HG03442 (cell line): ENCODE measurements at regions not wholly inside any gene's neighbourhood (a gene's known extent, or its start where the extent isn't known, plus 50 kb on each side); places are given as distances from the start of the nearest gene placed in this dataset.

ENCODE experiments used
- ATAC-seq: cut with Tn5 transposase; IDR thresholded peaks from one replicate; pipeline ENCODE4 v1.9.1; 2021; ENCODE audit warnings: mild to moderate bottlenecking, moderate library complexity; ENCODE audit not compliant: unreplicated experiment

- no peak for ATAC-seq
These were observed 179.3 kb downstream of the SEC16B start for GRCh38 chr1:177790566-177790965.

DNA sequence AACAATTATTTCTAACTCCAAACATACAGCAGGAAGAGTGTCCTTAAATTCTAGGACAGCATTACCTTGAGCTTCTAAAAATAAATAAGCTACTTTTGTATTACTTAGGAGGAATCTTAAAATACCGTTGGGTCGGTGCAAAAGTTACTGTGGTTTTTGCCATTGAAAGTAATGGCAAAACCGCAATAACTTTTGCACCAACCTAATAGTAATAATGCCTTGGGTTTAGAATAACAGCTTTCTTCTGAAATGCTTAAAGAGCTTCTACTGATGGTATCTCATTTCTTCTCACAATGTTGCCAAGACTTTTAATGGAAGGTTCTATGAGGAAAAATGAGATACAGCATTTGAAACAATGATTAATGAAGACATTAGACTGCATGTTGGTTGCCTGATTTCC, 179.9 kb downstream of the SEC16B start:
- ATAC-seq: no peak

DNA sequence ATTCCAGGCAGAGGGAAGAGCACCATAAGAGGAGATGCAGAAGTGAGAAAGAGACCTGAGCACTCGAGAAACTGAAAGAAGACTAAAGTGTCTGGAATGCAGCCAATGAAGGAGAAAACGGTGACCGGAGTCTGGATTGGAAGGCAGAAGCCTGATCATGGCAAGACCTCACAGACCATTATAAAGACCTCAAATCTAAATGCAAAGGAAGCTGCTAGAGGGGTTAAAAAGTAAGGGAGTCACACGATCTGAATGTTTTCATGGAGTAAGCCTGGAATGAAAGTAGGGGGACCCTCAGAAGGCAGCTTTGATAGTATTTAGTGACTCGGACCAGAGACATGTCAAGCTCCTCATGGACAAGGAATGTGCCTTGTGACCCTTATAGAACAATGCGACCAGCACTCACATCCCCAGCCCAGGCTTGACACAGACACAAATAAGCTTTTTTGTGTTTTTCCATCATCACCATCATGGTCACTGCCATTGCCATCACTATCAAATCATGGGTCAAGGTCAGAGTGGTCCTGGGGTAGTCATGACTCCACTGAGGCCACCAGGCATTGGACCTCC, 183.6 kb downstream of the SEC16B start:
- no peak for ATAC-seq

DNA sequence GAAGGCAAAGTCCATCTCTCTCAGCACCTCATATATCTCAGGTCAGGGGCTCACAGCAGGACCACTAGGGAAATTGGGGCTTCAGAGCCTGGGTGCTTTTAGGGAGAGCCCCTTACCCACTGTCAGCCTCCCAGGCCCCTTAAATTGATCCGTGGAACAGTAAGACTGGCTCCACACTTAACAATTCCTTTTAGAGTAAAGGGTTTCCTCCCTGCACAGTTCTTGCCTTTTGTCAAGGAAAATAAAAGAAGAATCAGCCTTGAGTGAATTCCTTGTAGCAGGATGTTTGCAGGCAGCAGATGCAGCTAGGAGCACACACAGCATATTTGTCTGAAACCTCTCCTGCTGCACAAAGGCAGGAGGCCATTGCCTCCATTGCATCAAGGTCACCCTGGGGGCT, 184.9 kb downstream of the SEC16B start:
- no peak for ATAC-seq

- ATAC-seq: no peak
These were observed 185.4 kb downstream of the SEC16B start for GRCh38 chr1:177784409-177784808.

- ATAC-seq: no peak
These were observed 186.8 kb downstream of the SEC16B start for GRCh38 chr1:177783051-177783450.

- no peak for ATAC-seq
These were observed 189.7 kb downstream of the SEC16B start for GRCh38 chr1:177780096-177780700.

DNA sequence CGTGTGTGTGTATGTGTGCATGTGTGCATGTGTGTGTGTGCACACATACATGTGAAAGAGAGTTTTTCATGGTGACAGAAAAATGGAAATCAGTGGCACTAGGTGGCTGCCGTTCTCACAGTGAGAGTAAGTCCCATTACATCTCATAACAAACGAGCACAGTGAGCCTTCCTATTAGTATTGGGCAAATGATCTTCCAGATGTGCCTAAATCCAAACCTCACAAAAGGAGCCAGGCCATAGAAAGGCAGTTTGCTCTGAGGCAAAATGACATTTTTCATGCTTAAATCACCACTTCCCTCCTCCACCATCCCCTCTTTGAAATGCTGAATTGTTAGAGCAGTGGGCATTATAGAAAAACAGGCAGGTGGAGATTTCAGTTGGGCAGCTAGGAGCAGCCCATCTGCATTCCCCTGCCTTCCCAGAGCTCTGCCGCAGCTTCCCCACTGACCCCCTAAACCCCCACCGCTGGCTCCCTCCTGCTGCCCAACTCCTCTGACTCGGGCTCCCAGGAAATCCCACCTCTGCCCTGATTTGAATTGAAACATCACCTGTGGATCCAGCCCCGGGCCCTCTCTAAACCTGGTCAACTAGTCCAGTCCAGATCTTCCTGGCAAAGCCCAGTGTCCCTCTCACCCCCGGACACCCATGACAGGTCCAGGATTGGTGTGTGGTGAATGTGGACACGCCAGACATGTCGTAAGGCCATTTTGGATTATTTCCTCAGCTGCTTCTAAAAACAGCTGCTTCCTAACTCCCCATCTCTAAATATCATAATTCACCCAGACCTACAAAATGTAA, 190.5 kb downstream of the SEC16B start:
- no peak for ATAC-seq

GRCh38 chr1:177775924-177776323, 193.9 kb downstream of the SEC16B start:
- ATAC-seq: no peak

DNA sequence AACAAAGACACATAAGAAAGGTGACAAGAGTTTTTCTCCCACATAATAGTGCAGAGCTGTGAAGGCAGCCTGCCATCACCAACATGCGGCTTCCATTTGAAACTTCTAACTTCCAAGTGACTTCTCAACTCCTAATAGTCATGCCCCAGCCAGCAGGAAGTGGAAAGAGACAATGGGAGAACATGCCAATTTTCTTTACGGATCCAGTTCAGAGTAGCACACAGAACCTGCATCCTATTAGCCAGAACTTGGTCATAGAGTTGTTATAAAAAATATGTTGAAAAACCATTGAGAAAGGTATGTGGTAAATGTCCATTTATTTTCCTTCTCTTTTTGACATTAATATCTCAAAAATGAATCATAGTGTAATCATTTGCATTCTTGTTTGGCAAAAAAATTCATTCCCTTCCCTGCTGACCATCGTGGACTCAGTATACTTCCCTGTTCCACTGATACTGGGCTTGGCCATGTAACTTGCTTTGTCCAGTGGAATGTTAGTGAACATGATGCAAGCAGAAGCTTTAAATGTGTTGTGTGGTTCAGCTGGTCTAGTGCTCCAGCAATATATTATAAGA, 197.4 kb downstream of the SEC16B start:
- no peak for ATAC-seq

- ATAC-seq: no peak
These were observed 198.2 kb downstream of the SEC16B start for GRCh38 chr1:177771688-177772087.

- no peak for ATAC-seq
These were observed 199.8 kb downstream of the SEC16B start for GRCh38 chr1:177770096-177770495.

- no peak for ATAC-seq
These were observed 213.9 kb downstream of the SEC16B start for GRCh38 chr1:177755851-177756560.

DNA sequence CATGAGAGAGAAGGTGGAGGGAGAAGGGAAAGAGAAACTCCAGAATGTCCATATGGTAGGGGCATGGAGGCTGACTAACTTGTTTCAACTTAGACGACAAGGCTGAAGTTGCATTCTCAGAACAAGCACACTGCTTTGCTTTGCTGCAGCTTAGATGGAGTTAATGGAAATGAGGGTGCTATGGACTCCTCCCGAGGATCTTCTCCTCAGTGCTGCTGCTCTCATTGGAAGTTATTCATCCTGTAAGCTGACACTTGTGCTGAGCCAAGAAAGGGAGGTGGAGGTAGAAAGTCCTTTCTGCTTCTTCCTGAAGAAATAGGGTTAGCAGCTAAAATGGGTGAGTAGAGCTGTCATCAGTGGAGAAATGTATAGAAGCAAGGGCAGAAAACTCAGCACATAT, 215.3 kb downstream of the SEC16B start:
- ATAC-seq: no peak

DNA sequence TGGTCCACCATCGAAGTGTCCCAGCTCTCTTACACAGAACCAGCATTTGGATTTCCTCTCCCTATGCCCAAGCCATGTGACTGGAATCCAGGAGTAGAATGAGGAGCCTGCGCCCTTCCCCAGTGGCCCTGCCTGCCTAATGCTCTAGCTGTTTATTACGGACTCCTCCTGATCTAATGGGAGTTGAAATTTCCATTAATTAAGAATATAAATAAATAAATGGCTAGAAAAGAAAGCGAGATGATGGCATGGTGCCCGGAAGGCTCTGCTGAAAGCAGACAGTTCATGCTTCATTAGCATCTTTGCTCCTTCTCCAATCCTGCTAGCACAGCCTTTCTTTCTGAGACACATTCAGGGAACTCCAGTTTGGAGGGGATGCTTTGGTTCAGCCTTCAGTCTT, 216.2 kb downstream of the SEC16B start:
- no peak for ATAC-seq

- peak; percentile 59 for ATAC-seq
These were observed 221.6 kb downstream of the SEC16B start for GRCh38 chr1:177748080-177748801.

DNA sequence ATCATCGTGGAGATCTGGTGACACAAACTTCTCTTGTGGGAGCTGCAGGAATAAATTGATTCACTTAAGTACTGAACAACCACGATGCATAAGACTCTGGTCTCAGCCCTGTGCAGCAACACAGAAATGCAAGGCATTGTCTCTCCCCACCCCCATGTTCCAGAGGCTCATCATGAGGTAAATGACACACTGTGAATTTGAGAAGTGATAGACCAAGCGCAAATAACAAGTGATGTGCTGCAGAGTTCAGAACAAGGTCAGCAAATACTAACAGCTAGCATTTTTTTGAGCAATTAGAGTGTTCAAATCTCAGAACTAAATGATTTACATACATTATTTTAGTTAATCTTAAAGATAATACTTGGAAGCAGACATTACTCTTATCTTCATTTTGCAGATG, 223.7 kb downstream of the SEC16B start:
- ATAC-seq: no peak

DNA sequence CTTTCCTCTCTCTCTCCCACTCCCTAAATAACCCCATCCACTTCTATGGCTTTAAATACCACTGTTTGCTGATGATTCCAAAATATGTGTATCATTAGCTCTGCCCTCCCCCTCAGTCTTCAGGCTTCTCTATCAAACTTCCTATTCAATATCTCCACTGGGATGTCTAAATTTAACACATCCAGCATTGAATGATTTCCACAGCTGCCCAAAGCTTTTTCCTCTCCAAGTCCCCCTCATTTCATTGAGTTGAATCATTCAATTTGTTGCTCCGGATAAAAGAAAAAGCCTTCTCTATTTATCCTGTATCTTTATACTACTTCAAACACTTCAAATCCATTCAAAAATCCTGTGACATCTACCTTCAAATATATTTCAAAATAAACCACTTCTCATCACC, 225.0 kb downstream of the SEC16B start:
- no peak for ATAC-seq

DNA sequence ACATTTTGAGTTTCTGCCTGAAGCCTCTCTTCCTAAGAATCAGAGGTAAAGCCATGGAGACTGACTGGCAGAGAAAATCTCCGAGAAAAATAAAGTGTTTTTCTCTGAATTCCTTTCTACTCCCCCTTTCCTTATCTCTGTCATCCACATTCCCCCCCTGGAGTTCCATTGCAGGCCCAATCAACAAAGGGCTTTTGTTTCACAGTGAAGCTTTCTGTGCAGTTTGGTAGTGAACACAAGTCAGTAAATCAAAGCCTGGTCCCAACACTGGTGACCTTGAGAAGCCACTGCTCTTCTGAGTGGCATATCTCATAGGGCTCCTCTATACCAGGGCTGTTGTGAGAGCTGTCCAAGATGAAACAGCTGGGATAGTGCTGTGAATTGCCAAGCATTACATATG, 228.4 kb downstream of the SEC16B start:
- no peak for ATAC-seq

DNA sequence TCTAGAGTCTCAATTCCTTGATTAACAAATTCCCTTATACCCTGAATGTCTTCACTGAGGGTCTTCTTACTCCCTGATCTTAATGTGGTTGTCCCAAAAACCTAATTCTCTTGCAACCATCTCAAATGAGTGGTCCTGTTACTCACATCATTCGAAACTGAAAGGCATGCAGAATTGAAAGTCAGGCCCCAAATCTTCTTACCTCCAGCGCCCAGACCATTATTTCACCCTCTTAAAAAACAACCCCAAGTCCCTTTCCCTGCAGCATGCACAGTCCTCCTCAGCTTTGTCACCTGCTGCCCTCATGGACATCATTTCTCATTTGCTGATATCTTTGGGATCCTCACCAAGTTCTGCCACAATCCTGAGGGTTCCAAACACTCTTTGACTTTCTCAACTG, 230.1 kb downstream of the SEC16B start:
- ATAC-seq: no peak

GRCh38 chr1:177737456-177737855, 232.4 kb downstream of the SEC16B start:
- no peak for ATAC-seq
